22Rv1 (cell line): ENCODE measurements at regions not wholly inside any gene's neighbourhood (a gene's known extent, or its start where the extent isn't known, plus 50 kb on each side); places are given as distances from the start of the nearest gene placed in this dataset.

ENCODE experiments used
- H3K27ac ChIP-seq: fragments of 450-650 bp; 2 replicates; pipeline ENCODE4 v1.5.1; 2017
- CTCF ChIP-seq: fragments of 450-650 bp; IDR thresholded peaks from 2 replicates; pipeline ENCODE4 v1.5.1; 2017; ENCODE audit warnings: mild to moderate bottlenecking
- ZFX ChIP-seq: fragments of 450-650 bp; IDR thresholded peaks from 2 replicates; pipeline ENCODE4 v1.6.1; 2017; ENCODE audit warnings: antibody characterized with exemption, borderline replicate concordance

DNA sequence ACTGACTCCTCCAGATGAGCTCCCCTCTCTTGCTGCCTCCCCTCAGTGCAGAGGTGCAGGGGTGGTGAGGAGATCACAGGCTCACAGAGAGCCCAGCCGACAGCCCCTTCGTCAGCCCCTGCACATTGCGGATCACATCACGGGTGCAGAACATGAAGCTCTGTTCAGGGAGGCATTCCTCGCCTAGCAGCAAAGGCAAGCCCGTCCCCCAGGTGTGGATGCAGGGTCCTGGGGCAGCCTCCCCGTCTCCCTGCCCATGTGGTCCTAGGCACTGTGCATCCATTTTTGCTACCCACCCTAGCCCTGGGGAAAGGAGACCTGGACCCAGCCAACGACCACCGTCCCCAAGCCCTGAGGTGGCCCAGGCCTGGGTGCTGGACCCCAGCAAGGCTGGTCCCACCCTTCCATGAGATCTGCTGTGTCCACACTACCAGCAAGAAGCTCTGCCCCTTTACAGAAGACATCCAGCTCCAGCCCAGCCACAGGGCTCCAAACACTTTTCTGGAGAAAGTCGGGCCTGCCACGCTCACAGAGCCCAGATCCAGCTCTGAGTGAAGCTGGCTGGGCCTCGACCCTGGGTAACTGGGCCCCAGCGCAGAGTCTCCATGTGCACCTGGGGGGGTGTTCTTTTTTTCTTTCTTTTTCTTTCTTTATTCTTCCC, 248.7 kb downstream of the NPHP4 start:
- no peak overlapping the region for H3K27ac ChIP-seq
- TF ChIP-seq CTCF (no peak), ZFX (no peak)

- TF ChIP-seq ZFX, result no peak
- TF ChIP-seq CTCF, result no peak
- H3K27ac ChIP-seq, result no peak overlapping the region
Observed at GRCh38 chr1:5742801-5743200, 249.4 kb downstream of the NPHP4 start.

GRCh38 chr1:5742032-5742431, 250.2 kb downstream of the NPHP4 start:
- no peak overlapping the region for H3K27ac ChIP-seq
- TF ChIP-seq ZFX (no peak), CTCF (no peak)

DNA sequence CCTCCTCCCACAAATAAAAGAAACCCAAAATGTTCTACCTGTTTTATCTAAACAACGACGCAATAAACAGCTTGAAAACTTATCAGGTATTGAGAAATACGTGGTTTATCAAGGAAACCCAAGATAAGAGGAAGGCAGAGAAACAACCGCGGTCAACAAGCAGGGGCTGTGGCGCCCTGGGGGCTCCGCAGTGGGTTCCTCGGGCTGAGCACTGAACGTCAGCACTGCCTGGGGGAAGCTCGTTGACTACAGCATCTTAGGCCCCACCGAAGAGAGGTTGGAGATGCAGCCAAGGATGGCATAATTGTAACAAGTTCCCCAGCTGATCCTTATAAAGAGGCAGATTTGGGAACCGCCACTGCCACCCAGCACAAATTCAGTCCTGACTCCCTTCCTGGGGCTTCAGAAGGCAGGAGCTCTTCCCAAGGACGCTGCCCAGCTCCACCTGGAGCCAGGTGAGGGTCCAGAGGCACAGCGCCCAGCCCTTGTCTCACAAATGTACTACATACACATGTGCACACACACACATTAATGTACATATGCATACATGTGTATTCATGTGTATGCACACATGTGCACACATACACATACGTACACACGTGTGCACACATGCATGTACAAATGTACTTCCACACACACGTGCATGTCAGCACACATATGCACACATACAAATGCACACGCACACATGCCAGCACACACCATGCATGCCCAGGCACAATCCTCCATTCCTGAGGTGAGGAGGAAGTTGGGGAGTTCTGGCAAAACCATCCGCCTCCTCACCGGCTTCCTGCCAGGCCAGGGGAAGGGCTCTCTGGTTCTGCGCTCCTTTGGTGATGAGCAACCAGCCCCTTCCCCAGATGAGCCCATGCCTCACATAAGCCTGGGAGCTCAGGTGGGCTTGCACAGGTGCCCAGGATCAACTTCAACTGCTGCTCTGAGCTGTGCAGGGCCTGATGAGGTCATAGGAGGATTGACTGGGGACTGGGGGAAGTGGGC, 251.1 kb downstream of the NPHP4 start:
- TF ChIP-seq CTCF (no peak), ZFX (no peak)
- no peak overlapping the region for H3K27ac ChIP-seq

- H3K27ac ChIP-seq, result no peak overlapping the region
- TF ChIP-seq CTCF (no peak), ZFX (no peak)
Observed at GRCh38 chr1:5740450-5740849, 251.8 kb downstream of the NPHP4 start.

GRCh38 chr1:5739561-5740078, 252.6 kb downstream of the NPHP4 start:
- no peak for TF ChIP-seq CTCF
- no peak for TF ChIP-seq ZFX
- no peak overlapping the region for H3K27ac ChIP-seq
